HepG2 (cell line): ENCODE measurements at regions not wholly inside any gene's neighbourhood (a gene's known extent, or its start where the extent isn't known, plus 50 kb on each side); places are given as distances from the start of the nearest gene placed in this dataset.

Experiments
- ARNTL ChIP-seq: sonication (generic); formaldehyde crosslinking; IDR thresholded peaks from 2 replicates; pipeline ENCODE4 v1.4.0; 2020; ENCODE audit warnings: mild to moderate bottlenecking, missing genetic modification reagents
- CTCF ChIP-seq: sonication (generic); formaldehyde crosslinking; IDR thresholded peaks from 2 replicates; pipeline ENCODE4 v1.5.0; 2020; ENCODE audit warnings: mild to moderate bottlenecking, missing genetic modification reagents, moderate library complexity
- PAWR ChIP-seq: sonication (generic); formaldehyde crosslinking; IDR thresholded peaks from 2 replicates; pipeline ENCODE4 v1.4.0; 2020; ENCODE audit warnings: missing genetic modification reagents, mild to moderate bottlenecking, borderline replicate concordance
- POLR2A ChIP-seq, 2 experiments: IDR thresholded peaks; 2 replicates each; pipeline ENCODE4 v1.6.1; 2011; ENCODE audit warnings: low read depth in 2 of 2, low read length in 2 of 2, mild to moderate bottlenecking in 1 of 2, moderate library complexity in 1 of 2; ENCODE audit not compliant: insufficient read depth in 1 of 2
- SP2 ChIP-seq: sonication (generic); formaldehyde crosslinking; IDR thresholded peaks from 2 replicates; pipeline ENCODE4 v1.5.1; 2020; ENCODE audit warnings: mild to moderate bottlenecking, missing genetic modification reagents
- ZFP37 ChIP-seq: sonication (generic); formaldehyde crosslinking; IDR thresholded peaks from 2 replicates; pipeline ENCODE4 v1.4.0; 2020; ENCODE audit warnings: missing genetic modification reagents, borderline replicate concordance
- TF ChIP-seq, protein P1 (sequence below), 2 experiments: sonication (generic) in 1 of 2; formaldehyde crosslinking in 1 of 2; IDR thresholded peaks; 2 replicates each; pipeline versions ENCODE4 v1.5.1 to v1.6.1; 2011 to 2020; ENCODE audit warnings: borderline replicate concordance in 1 of 2, low read depth in 1 of 2, low read length in 1 of 2, mild to moderate bottlenecking in 1 of 2, missing genetic modification reagents in 1 of 2, moderate library complexity in 1 of 2

DNA sequence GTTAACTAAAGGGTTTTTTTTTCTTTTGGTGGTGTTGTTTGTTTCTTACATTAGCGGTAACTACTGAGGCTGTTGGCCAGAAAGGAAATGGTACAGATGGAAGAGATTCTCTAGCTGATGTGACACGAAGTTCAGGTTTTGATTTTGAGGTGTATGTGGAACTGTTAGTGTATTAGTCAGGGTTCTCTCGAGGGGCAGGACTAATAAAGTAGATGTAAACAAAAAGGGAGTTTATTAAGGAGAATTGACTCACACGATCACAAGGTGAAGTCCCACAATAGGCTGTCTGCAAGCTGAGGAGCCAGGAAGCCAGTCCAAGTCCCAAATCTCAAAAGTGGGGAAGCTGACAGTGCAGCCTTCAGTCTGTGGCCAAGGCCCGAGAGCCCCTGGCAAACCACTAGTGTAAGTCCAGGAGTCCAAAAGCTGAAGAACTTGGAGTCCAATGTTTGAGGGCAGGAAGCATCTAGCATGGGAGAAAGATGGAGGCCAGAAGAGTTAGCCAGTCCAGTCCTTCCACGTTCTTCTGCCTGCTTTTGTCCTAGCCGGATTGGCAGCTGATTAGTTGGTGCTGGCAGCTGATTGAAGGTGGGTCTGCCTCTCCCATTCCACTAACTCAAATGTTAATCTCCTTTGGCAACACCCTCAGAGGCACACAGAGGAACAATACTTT, 577.6 kb downstream of the EFNB2 start:
- no peak for TF ChIP-seq ARNTL (CRISPR knock-in tag)
- no peak for TF ChIP-seq PAWR (CRISPR knock-in tag)
- TF ChIP-seq POLR2A (IDR thresholded peaks at IDR 0.05; ENCODE audit: insufficient read depth in 1 of 2, low read depth in 2 of 2, low read length in 2 of 2) = no peak
- no peak for TF ChIP-seq ZFP37 (CRISPR knock-in tag)
- no peak for TF ChIP-seq SP2
- no peak for TF ChIP-seq CTCF (CRISPR knock-in tag)
- TF ChIP-seq, protein P1, sequence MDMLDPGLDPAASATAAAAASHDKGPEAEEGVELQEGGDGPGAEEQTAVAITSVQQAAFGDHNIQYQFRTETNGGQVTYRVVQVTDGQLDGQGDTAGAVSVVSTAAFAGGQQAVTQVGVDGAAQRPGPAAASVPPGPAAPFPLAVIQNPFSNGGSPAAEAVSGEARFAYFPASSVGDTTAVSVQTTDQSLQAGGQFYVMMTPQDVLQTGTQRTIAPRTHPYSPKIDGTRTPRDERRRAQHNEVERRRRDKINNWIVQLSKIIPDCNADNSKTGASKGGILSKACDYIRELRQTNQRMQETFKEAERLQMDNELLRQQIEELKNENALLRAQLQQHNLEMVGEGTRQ (IDR thresholded peaks at IDR 0.05; ENCODE audit: low read depth, low read length) = no peak
- TF ChIP-seq, protein P1 (CRISPR knock-in tag; IDR thresholded peaks at IDR 0.05; ENCODE audit: borderline replicate concordance) = no peak
